Cardiac muscle cell (in vitro differentiated cells and primary cell): ENCODE measurements at regions not wholly inside any gene's neighbourhood (a gene's known extent, or its start where the extent isn't known, plus 50 kb on each side); places are given as distances from the start of the nearest gene placed in this dataset.
"Not testable (repeated sequence)": the region's sequence is repeated elsewhere in the genome, so short reads cannot be mapped to it uniquely, and the experiment has no call there.

Source experiments
- DNase-seq, 2 donors: peaks; one replicate each; pipeline versions ENCODE4 v3.0.0 to v3.0.0-alpha.2; 2010 to 2017; ENCODE audit warnings: low read depth in 1 of 2, low spot score in 1 of 2
- H3K27ac ChIP-seq: fragments of 200-600 bp; sonication (generic); 2 replicates; pipeline ENCODE4 v1.5.1; 2016
- H3K27me3 ChIP-seq: fragments of 200-600 bp; sonication (generic); 2 replicates; pipeline ENCODE4 v1.6.0; 2016; ENCODE audit warnings: control low read depth
- H3K36me3 ChIP-seq: fragments of 200-600 bp; sonication (generic); 2 replicates; pipeline ENCODE4 v1.5.1; 2016; ENCODE audit warnings: control low read depth
- H3K4me1 ChIP-seq: fragments of 200-600 bp; sonication (generic); 2 replicates; pipeline ENCODE4 v1.8.1; 2017; ENCODE audit warnings: low read depth, mild to moderate bottlenecking, mixed run types
- H3K4me3 ChIP-seq: fragments of 200-600 bp; sonication (generic); 2 replicates; pipeline ENCODE4 v1.5.1; 2016; ENCODE audit warnings: mild to moderate bottlenecking
- H3K9me3 ChIP-seq: fragments of 200-600 bp; sonication (generic); 2 replicates; pipeline ENCODE4 v1.5.1; 2017; ENCODE audit warnings: low read depth, mild to moderate bottlenecking, control low read depth
- TF ChIP-seq, protein P1 (sequence below): IDR thresholded peaks from 2 replicates; pipeline ENCODE4 v1.5.1; 2012; ENCODE audit warnings: low read depth, mild to moderate bottlenecking, low read length

DNA sequence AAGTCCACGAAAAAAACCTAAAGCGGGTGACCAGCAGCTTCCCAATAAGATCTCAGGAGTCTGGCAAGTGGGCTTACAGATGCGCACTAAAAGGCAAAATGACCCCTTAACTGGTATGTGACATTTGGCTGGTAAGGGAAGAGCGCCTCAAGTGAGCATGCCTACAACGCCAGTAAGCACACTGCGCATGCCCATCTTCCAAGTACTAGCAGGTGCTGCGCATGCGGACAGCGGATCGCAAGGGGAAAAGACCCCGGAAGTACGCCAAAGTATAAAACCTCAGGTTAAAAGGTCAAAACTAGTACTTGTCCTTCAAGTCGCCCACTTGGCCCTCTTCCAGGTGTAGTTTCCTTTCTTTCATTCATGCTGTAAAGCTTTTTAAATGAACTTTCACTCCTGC is 518.5 kb upstream of the MDGA2 start:
- H3K4me3 ChIP-seq = no peak overlapping the region
- H3K27ac ChIP-seq = no peak overlapping the region
- no peaks in the 10 kb centered on the region for H3K4me1 ChIP-seq
- no peaks in the 10 kb centered on the region for H3K36me3 ChIP-seq
- TF ChIP-seq, protein P1, sequence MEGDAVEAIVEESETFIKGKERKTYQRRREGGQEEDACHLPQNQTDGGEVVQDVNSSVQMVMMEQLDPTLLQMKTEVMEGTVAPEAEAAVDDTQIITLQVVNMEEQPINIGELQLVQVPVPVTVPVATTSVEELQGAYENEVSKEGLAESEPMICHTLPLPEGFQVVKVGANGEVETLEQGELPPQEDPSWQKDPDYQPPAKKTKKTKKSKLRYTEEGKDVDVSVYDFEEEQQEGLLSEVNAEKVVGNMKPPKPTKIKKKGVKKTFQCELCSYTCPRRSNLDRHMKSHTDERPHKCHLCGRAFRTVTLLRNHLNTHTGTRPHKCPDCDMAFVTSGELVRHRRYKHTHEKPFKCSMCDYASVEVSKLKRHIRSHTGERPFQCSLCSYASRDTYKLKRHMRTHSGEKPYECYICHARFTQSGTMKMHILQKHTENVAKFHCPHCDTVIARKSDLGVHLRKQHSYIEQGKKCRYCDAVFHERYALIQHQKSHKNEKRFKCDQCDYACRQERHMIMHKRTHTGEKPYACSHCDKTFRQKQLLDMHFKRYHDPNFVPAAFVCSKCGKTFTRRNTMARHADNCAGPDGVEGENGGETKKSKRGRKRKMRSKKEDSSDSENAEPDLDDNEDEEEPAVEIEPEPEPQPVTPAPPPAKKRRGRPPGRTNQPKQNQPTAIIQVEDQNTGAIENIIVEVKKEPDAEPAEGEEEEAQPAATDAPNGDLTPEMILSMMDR = no peak
- no peaks in the 10 kb centered on the region for H3K27me3 ChIP-seq
- DNase-seq = no peak
- no peaks in the 10 kb centered on the region for H3K9me3 ChIP-seq

DNA sequence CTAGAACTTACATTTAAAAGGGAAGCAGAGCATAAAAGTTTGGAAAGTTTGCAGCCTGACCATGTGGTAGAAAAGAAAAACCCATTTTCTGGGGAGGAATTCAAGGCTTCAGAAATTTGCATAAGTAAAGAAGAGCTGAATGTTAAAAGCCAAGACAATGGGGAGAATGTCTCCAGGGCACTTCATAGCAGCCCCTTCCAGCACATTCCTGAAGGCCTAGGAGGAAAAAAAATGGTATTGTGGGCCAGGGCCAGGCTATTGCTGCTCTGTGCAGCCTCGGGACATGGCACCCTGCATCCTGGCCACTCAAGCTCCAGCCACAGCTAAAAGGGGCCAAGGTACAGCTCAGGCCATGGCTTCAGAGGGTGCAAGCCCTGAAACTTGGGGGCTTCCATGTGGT is 474.2 kb upstream of the MDGA2 start:
- H3K4me3 ChIP-seq, H3K36me3 ChIP-seq: not testable (repeated sequence)

DNA sequence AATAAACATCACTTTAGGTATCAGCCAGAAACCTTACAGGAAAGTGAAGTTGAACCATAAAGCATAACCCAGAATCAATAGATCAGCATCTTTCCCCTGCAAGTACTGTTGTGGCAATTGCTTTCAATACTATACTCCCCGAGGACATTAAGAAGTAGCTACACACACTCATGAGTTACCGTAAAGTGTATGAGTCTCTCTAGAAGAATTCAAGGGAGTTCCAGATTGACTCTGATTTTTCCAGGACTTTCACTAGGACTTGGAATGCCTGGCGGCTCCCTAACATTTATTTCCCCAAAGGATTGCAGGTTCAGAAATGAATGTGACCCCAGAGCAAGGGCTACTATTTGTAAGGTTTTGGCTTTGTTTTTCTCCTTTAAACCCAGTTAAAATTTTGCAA is 465.4 kb upstream of the MDGA2 start:
- Histone ChIP-seq H3K36me3 (no peaks in the 10 kb centered on the region), H3K9me3 (no peaks in the 10 kb centered on the region), H3K27ac (no peak overlapping the region), H3K27me3 (no peaks in the 10 kb centered on the region), H3K4me3 (no peak overlapping the region), H3K4me1 (no peaks in the 10 kb centered on the region)
- TF ChIP-seq, protein P1 = no peak
- DNase-seq = no peak

More for the DNA sequence above, 474.2 kb upstream of the MDGA2 start:
- H3K4me1 ChIP-seq, H3K9me3 ChIP-seq, H3K27ac ChIP-seq, DNase-seq, H3K27me3 ChIP-seq: not testable (repeated sequence)

DNA sequence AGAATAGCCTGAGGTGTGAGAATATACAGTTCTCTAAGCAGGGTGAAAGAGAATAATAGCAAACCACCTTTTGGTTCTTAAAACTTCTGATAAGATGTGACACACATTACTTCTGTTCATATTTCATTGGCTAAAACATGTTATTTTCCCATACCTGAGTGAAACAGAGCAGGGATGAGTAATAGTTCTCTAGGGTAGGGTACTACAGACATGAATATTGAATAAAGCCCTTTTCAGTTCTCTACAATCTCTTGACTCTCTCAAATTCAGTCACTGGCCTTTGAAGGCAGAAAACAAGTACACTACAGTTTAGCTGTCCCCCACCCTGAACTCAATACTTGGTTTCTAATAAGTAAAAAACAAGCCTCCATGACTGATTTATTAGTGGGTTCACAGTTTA is 454.1 kb upstream of the MDGA2 start:
- TF ChIP-seq, protein P1 = no peak
- H3K4me1 ChIP-seq = peaks cover 36% of the 10 kb centered on the region
- H3K27ac ChIP-seq = peak overlapping the region; percentile 25
- H3K27me3 ChIP-seq = no peaks in the 10 kb centered on the region
- no peak for DNase-seq
- no peaks in the 10 kb centered on the region for H3K9me3 ChIP-seq
- H3K36me3 ChIP-seq = no peaks in the 10 kb centered on the region
- H3K4me3 ChIP-seq = no peak overlapping the region

DNA sequence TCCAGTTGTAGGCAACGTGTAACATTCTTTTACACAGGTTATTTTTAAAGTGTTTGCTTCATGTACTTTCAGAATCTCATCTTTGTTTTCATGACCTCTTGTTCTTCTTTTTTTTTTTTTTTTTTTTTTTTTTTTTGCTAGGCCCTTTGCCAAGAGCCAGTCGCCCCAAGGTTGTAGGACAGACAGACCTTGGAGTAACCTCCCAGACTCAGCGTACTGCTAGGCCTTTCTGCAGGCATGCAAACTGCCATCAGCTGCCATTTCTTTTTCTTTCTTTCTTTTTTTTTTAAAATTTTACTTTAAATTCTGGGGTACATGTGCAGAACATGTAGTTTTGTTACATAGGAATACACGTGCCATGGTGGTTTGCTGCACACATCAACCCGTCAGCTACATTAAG is 452.3 kb upstream of the MDGA2 start:
- H3K36me3 ChIP-seq = no peaks in the 10 kb centered on the region
- TF ChIP-seq, protein P1 = no peak
- H3K9me3 ChIP-seq = no peaks in the 10 kb centered on the region
- peak in 1 of 2 donors; percentile 17 for DNase-seq
- no peaks in the 10 kb centered on the region for H3K27me3 ChIP-seq
- H3K27ac ChIP-seq = no peak overlapping the region
- H3K4me1 ChIP-seq = peaks cover 36% of the 10 kb centered on the region
- H3K4me3 ChIP-seq = no peak overlapping the region

DNA sequence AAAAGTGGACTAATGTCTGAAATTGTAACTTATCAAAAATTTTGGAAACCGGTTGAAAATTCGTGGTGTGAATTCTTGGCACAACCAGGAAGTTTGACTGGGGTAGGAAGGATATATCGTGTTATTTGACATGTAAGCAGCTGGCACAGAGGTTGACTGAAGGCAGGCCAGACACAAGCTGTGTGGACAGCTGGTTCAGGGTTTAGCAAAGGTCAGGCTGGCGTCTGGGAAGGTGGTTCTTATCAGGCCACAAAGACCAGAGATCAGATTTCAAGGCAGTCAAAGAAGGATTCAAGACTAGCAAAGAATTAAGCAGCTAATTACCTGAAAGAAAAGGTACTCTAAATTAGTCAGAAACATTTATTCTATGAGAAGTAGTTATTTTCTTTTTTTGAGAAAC is 450.2 kb upstream of the MDGA2 start:
- Histone ChIP-seq H3K9me3 (no peaks in the 10 kb centered on the region), H3K4me1 (peaks cover 36% of the 10 kb centered on the region), H3K36me3 (no peaks in the 10 kb centered on the region), H3K27me3 (no peaks in the 10 kb centered on the region), H3K27ac (peak overlapping the region; percentile 68), H3K4me3 (no peak overlapping the region)
- TF ChIP-seq, protein P1 = no peak
- DNase-seq = peak in 1 of 2 donors; percentile 67
